GM18858 (cell line): ENCODE measurements at regions not wholly inside any gene's neighbourhood (a gene's known extent, or its start where the extent isn't known, plus 50 kb on each side); places are given as distances from the start of the nearest gene placed in this dataset.

Experiments
- ATAC-seq: cut with Tn5 transposase; IDR thresholded peaks from one replicate; pipeline ENCODE4 v1.9.1; 2021; ENCODE audit not compliant: unreplicated experiment

GRCh38 chr2:8391584-8391983, 290.3 kb upstream of the ID2 start:
- no peak for ATAC-seq

- no peak for ATAC-seq
Measured at GRCh38 chr2:8392098-8392866, 289.6 kb upstream of the ID2 start.

GRCh38 chr2:8393506-8393905, 288.4 kb upstream of the ID2 start:
- ATAC-seq: no peak

GRCh38 chr2:8394131-8394530, 287.7 kb upstream of the ID2 start:
- ATAC-seq: no peak

GRCh38 chr2:8394569-8395359, 287.1 kb upstream of the ID2 start:
- ATAC-seq: no peak

GRCh38 chr2:8395718-8396117, 286.1 kb upstream of the ID2 start:
- ATAC-seq: no peak

GRCh38 chr2:8398040-8398668, 283.7 kb upstream of the ID2 start:
- ATAC-seq: no peak

GRCh38 chr2:8399731-8400130, 282.1 kb upstream of the ID2 start:
- no peak for ATAC-seq

- no peak for ATAC-seq
Measured at GRCh38 chr2:8400196-8400595, 281.7 kb upstream of the ID2 start.

- no peak for ATAC-seq
Measured at GRCh38 chr2:8402222-8402621, 279.6 kb upstream of the ID2 start.

GRCh38 chr2:8403876-8404275, 278.0 kb upstream of the ID2 start:
- no peak for ATAC-seq

GRCh38 chr2:8405334-8405733, 276.5 kb upstream of the ID2 start:
- no peak for ATAC-seq

- no peak for ATAC-seq
Measured at GRCh38 chr2:8406271-8406670, 275.6 kb upstream of the ID2 start.

- no peak for ATAC-seq
Measured at GRCh38 chr2:8407332-8407731, 274.5 kb upstream of the ID2 start.

- ATAC-seq: peak; percentile 86
Measured at GRCh38 chr2:8408560-8409460, 273.0 kb upstream of the ID2 start.

GRCh38 chr2:8409461-8410260, 272.2 kb upstream of the ID2 start:
- ATAC-seq: no peak

- ATAC-seq: no peak
Measured at GRCh38 chr2:8412082-8412481, 269.8 kb upstream of the ID2 start.

- ATAC-seq: no peak
Measured at GRCh38 chr2:8412586-8412985, 269.3 kb upstream of the ID2 start.

GRCh38 chr2:8413589-8414135, 268.2 kb upstream of the ID2 start:
- no peak for ATAC-seq
